ENCODE measurements at regions not wholly inside any gene's neighbourhood (a gene's known extent, or its start where the extent isn't known, plus 50 kb on each side); places are given as distances from the start of the nearest gene placed in this dataset.
A peak's percentile ranks its signal among the peaks of the same experiment; 100 is the strongest.

DNA sequence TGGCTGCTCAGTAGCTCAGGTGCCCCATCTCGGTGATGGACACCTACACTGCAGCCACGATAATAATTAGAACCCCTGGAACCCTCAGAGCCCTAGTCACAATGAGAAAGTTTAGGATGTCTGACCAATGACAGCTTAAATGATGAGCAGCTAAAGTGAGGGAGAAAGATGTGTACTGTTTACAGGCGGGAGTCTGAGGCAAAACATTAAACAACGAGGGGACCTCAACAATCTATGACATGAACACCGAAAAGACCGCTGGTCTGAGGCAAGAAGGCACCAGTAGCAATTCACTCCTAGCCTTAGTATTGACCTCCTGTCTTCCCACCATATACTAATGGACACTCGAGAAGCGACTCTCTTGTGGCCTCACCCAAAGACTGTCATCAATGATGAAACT is 369.5 kb upstream of the SMIM31 start:
- H3K4me3 ChIP-seq (ENCODE audit: low read length): no peak overlapping the region
- peaks cover 28% of the 10 kb centered on the region for H3K27me3 ChIP-seq (ENCODE audit: insufficient read depth, low read length)
- H3K36me3 ChIP-seq (ENCODE audit: insufficient read depth, low read length): no peaks in the 10 kb centered on the region
- no peaks in the 10 kb centered on the region for H3K9me3 ChIP-seq (ENCODE audit: low read length)
- peaks cover 11% of the 10 kb centered on the region for H3K4me1 ChIP-seq (ENCODE audit: insufficient read depth, low read length)
- H2AFZ ChIP-seq (ENCODE audit: low read depth, low read length): peak overlapping the region; percentile 66

DNA sequence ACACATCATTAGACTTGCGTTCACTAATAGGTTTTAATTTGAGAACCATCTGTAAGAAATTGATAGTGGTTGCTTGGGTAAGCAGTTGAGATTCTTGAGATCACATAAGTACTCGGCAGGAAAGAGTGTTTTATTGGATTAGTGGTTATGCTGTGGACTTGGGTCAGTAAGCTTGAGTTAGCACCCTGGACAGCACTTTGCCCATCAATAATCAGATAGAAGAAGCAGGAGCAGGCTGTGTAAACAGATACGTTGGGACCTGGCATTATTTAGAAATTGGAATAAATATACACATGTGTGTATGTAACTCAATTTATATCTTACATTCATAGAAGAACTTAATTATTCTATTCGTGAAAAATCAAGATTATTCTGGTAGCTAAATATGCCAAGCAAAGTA is 357.5 kb upstream of the SMIM31 start:
- Histone ChIP-seq H3K9me3 (ENCODE audit: low read length) (no peaks in the 10 kb centered on the region), H3K36me3 (ENCODE audit: insufficient read depth, low read length) (no peaks in the 10 kb centered on the region), H3K27me3 (ENCODE audit: insufficient read depth, low read length) (no peaks in the 10 kb centered on the region), H3K4me3 (ENCODE audit: low read length) (no peak overlapping the region), H2AFZ (ENCODE audit: low read depth, low read length) (no peak overlapping the region), H3K4me1 (ENCODE audit: insufficient read depth, low read length) (no peaks in the 10 kb centered on the region)

DNA sequence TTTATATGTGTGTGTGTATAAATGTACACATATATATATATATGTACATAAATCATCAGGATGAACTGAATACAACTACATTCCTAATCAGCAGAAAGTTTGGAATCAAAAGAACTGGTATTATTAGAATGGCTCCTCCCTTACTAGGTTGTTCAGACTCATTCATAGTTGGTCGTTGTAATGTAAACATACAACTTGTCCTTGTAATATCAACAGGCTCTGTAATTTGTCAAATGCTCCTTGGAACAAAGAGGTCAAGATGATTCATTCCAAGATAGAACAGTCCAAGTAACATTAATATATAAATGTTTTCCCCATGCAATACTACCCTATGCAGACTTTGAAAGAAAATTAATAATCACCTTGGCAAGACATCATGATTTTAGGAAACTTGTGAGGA is 351.4 kb upstream of the SMIM31 start:
- H3K4me3 ChIP-seq (ENCODE audit: low read length): no peak overlapping the region
- no peak overlapping the region for H2AFZ ChIP-seq (ENCODE audit: low read depth, low read length)
- no peaks in the 10 kb centered on the region for H3K36me3 ChIP-seq (ENCODE audit: insufficient read depth, low read length)
- no peaks in the 10 kb centered on the region for H3K9me3 ChIP-seq (ENCODE audit: low read length)
- no peaks in the 10 kb centered on the region for H3K4me1 ChIP-seq (ENCODE audit: insufficient read depth, low read length)
- H3K27me3 ChIP-seq (ENCODE audit: insufficient read depth, low read length): no peaks in the 10 kb centered on the region

GRCh38 chr4:164405774-164406173 is 348.2 kb upstream of the SMIM31 start:
- Histone ChIP-seq H3K27me3 (ENCODE audit: insufficient read depth, low read length) (no peaks in the 10 kb centered on the region), H2AFZ (ENCODE audit: low read depth, low read length) (no peak overlapping the region), H3K36me3 (ENCODE audit: insufficient read depth, low read length) (no peaks in the 10 kb centered on the region), H3K9me3 (ENCODE audit: low read length) (no peaks in the 10 kb centered on the region), H3K4me1 (ENCODE audit: insufficient read depth, low read length) (no peaks in the 10 kb centered on the region), H3K4me3 (ENCODE audit: low read length) (no peak overlapping the region)

GRCh38 chr4:164408831-164409230 is 345.1 kb upstream of the SMIM31 start:
- no peak overlapping the region for H3K4me3 ChIP-seq (ENCODE audit: low read length)

GRCh38 chr4:164410401-164410800 is 343.5 kb upstream of the SMIM31 start:
- H3K4me1 ChIP-seq (ENCODE audit: insufficient read depth, low read length): no peaks in the 10 kb centered on the region
- no peaks in the 10 kb centered on the region for H3K9me3 ChIP-seq (ENCODE audit: low read length)
- no peaks in the 10 kb centered on the region for H3K27me3 ChIP-seq (ENCODE audit: insufficient read depth, low read length)
- H3K4me3 ChIP-seq (ENCODE audit: low read length): no peak overlapping the region
- no peak overlapping the region for H2AFZ ChIP-seq (ENCODE audit: low read depth, low read length)
- no peaks in the 10 kb centered on the region for H3K36me3 ChIP-seq (ENCODE audit: insufficient read depth, low read length)

More at GRCh38 chr4:164408831-164409230, 345.1 kb upstream of the SMIM31 start:
- Histone ChIP-seq H3K36me3 (ENCODE audit: insufficient read depth, low read length) (no peaks in the 10 kb centered on the region), H3K27me3 (ENCODE audit: insufficient read depth, low read length) (no peaks in the 10 kb centered on the region), H3K9me3 (ENCODE audit: low read length) (no peaks in the 10 kb centered on the region), H3K4me1 (ENCODE audit: insufficient read depth, low read length) (no peaks in the 10 kb centered on the region), H2AFZ (ENCODE audit: low read depth, low read length) (no peak overlapping the region)

- Histone ChIP-seq H3K9me3 (ENCODE audit: low read length) (no peaks in the 10 kb centered on the region), H3K36me3 (ENCODE audit: insufficient read depth, low read length) (no peaks in the 10 kb centered on the region), H2AFZ (ENCODE audit: low read depth, low read length) (no peak overlapping the region), H3K4me1 (ENCODE audit: insufficient read depth, low read length) (no peaks in the 10 kb centered on the region), H3K27me3 (ENCODE audit: insufficient read depth, low read length) (no peaks in the 10 kb centered on the region), H3K4me3 (ENCODE audit: low read length) (no peak overlapping the region)
Observed at GRCh38 chr4:164412246-164412645, 341.7 kb upstream of the SMIM31 start.

DNA sequence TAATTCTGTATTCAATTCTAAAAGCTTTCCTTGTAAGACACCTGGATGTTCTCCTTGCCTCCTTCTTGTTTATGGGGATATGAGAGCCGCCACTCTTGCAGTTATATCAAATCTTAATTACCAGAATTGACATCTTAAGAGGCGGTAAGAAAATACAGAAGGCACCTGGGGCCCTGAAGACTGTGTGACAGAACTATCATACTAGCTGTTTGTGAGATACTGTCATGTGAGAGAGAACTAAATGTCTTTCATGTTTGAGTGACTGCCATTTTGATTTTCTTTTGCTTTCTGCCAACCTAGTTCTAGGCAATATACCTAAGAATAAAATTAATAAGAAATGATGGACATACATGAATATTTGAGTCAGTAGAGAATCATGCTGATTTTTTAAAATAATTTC is 340.2 kb upstream of the SMIM31 start:
- no peaks in the 10 kb centered on the region for H3K4me1 ChIP-seq (ENCODE audit: insufficient read depth, low read length)

GRCh38 chr4:164423819-164424218 is 330.1 kb upstream of the SMIM31 start:
- H3K4me1 ChIP-seq (ENCODE audit: insufficient read depth, low read length): no peaks in the 10 kb centered on the region
- no peak overlapping the region for H3K4me3 ChIP-seq (ENCODE audit: low read length)
- no peaks in the 10 kb centered on the region for H3K9me3 ChIP-seq (ENCODE audit: low read length)
- no peaks in the 10 kb centered on the region for H3K27me3 ChIP-seq (ENCODE audit: insufficient read depth, low read length)
- no peaks in the 10 kb centered on the region for H3K36me3 ChIP-seq (ENCODE audit: insufficient read depth, low read length)
- no peak overlapping the region for H2AFZ ChIP-seq (ENCODE audit: low read depth, low read length)

More for the DNA sequence above, 340.2 kb upstream of the SMIM31 start:
- no peak overlapping the region for H2AFZ ChIP-seq (ENCODE audit: low read depth, low read length)
- H3K4me3 ChIP-seq (ENCODE audit: low read length): no peak overlapping the region
- H3K27me3 ChIP-seq (ENCODE audit: insufficient read depth, low read length): no peaks in the 10 kb centered on the region
- H3K36me3 ChIP-seq (ENCODE audit: insufficient read depth, low read length): no peaks in the 10 kb centered on the region
- H3K9me3 ChIP-seq (ENCODE audit: low read length): no peaks in the 10 kb centered on the region

DNA sequence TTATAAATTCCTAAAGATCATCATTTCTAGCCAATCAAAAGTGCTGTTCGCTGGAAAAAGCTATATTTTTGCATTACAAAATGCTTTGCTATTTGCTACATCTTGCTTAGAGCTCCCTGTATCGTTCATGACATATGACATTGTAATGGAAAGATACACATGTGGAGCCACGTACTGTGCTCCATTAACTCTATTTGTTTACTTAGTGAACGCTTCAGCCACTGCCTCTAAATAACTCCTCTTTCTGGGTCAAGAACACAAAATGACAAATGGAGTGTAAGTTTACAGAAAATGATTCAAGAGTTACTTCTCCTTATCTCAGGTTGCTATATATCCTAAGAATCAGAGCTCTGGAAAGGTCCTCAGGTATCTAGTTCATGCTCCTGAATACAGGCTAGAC is 329.1 kb upstream of the SMIM31 start:
- Histone ChIP-seq H3K27me3 (ENCODE audit: insufficient read depth, low read length) (no peaks in the 10 kb centered on the region), H3K36me3 (ENCODE audit: insufficient read depth, low read length) (no peaks in the 10 kb centered on the region), H3K4me1 (ENCODE audit: insufficient read depth, low read length) (no peaks in the 10 kb centered on the region), H3K9me3 (ENCODE audit: low read length) (no peaks in the 10 kb centered on the region), H3K4me3 (ENCODE audit: low read length) (no peak overlapping the region), H2AFZ (ENCODE audit: low read depth, low read length) (no peak overlapping the region)

DNA sequence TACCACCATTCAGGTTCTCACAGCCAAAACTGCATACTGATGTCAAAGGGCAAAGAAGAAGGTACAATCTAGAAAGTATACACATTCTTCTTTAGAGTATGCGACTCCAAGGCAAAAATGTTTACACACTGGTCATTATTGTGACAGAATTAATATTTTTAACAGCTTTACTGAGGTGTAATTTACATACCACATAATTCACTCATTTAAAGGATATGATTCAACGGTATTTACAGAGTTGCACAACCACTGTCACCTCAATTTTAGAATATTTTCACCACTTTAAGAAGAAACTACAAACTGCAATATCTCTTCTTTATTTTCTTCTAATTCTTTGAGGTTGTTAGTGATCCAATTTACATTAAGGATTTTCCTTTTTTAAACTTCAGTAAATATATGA is 325.4 kb upstream of the SMIM31 start:
- H3K4me3 ChIP-seq (ENCODE audit: low read length): no peak overlapping the region
- no peaks in the 10 kb centered on the region for H3K27me3 ChIP-seq (ENCODE audit: insufficient read depth, low read length)
- H2AFZ ChIP-seq (ENCODE audit: low read depth, low read length): no peak overlapping the region
- H3K36me3 ChIP-seq (ENCODE audit: insufficient read depth, low read length): no peaks in the 10 kb centered on the region
- no peaks in the 10 kb centered on the region for H3K9me3 ChIP-seq (ENCODE audit: low read length)
- H3K4me1 ChIP-seq (ENCODE audit: insufficient read depth, low read length): no peaks in the 10 kb centered on the region

GRCh38 chr4:164438321-164438720 is 315.6 kb upstream of the SMIM31 start:
- Histone ChIP-seq H3K36me3 (ENCODE audit: insufficient read depth, low read length) (no peaks in the 10 kb centered on the region), H2AFZ (ENCODE audit: low read depth, low read length) (no peak overlapping the region), H3K4me1 (ENCODE audit: insufficient read depth, low read length) (no peaks in the 10 kb centered on the region), H3K9me3 (ENCODE audit: low read length) (no peaks in the 10 kb centered on the region), H3K27me3 (ENCODE audit: insufficient read depth, low read length) (no peaks in the 10 kb centered on the region), H3K4me3 (ENCODE audit: low read length) (no peak overlapping the region)

DNA sequence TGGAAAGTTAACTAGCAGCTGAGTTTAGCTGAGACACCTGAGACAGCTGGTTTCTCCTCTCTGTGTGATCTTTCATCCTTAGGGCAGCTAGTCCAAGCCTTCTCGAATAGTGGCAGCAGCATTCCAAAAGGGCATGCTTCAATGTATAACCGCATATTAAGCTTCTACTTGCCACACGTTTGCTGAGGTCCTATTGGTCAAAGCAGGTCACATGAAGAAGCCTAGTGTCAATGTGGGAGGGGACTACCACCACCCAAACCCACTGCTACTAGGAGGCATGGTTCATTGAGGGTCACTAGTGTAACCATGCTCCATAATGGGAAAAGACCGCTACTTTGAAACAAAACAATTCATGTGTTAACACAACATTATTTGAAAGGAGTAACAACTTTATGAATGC is 314.9 kb upstream of the SMIM31 start:
- no peak overlapping the region for H2AFZ ChIP-seq (ENCODE audit: low read depth, low read length)
- H3K27me3 ChIP-seq (ENCODE audit: insufficient read depth, low read length): no peaks in the 10 kb centered on the region
- no peak overlapping the region for H3K4me3 ChIP-seq (ENCODE audit: low read length)
- H3K4me1 ChIP-seq (ENCODE audit: insufficient read depth, low read length): no peaks in the 10 kb centered on the region
- no peaks in the 10 kb centered on the region for H3K36me3 ChIP-seq (ENCODE audit: insufficient read depth, low read length)
- H3K9me3 ChIP-seq (ENCODE audit: low read length): no peaks in the 10 kb centered on the region

GRCh38 chr4:164440199-164440598 is 313.7 kb upstream of the SMIM31 start:
- H3K4me1 ChIP-seq (ENCODE audit: insufficient read depth, low read length): no peaks in the 10 kb centered on the region
- no peaks in the 10 kb centered on the region for H3K27me3 ChIP-seq (ENCODE audit: insufficient read depth, low read length)
- no peaks in the 10 kb centered on the region for H3K9me3 ChIP-seq (ENCODE audit: low read length)
- H3K36me3 ChIP-seq (ENCODE audit: insufficient read depth, low read length): no peaks in the 10 kb centered on the region
- no peak overlapping the region for H2AFZ ChIP-seq (ENCODE audit: low read depth, low read length)
- H3K4me3 ChIP-seq (ENCODE audit: low read length): no peak overlapping the region
